HG03280 (cell line): ENCODE measurements at regions not wholly inside any gene's neighbourhood (a gene's known extent, or its start where the extent isn't known, plus 50 kb on each side); places are given as distances from the start of the nearest gene placed in this dataset.
"Not testable (repeated sequence)": the region's sequence is repeated elsewhere in the genome, so short reads cannot be mapped to it uniquely, and the experiment has no call there.

ENCODE experiments used
- ATAC-seq: cut with Tn5 transposase; IDR thresholded peaks from one replicate; pipeline ENCODE4 v1.9.1; 2021; ENCODE audit warnings: mild to moderate bottlenecking, moderate library complexity; ENCODE audit not compliant: unreplicated experiment

- no peak for ATAC-seq
Observed at GRCh38 chr11:37500425-37500824, 902.4 kb upstream of the RAG2 start.

GRCh38 chr11:37497326-37497725, 899.3 kb upstream of the RAG2 start:
- ATAC-seq, result no peak

- ATAC-seq, result no peak
Observed at GRCh38 chr11:37496201-37496600, 898.2 kb upstream of the RAG2 start.

- no peak for ATAC-seq
Observed at GRCh38 chr11:37484298-37484697, 886.3 kb upstream of the RAG2 start.

- no peak for ATAC-seq
Observed at GRCh38 chr11:37483761-37484160, 885.7 kb upstream of the RAG2 start.

- ATAC-seq, result no peak
Observed at GRCh38 chr11:37474889-37475288, 876.9 kb upstream of the RAG2 start.

- ATAC-seq, result no peak
Observed at GRCh38 chr11:37468344-37468743, 870.3 kb upstream of the RAG2 start.

GRCh38 chr11:37465221-37465620, 867.2 kb upstream of the RAG2 start:
- no peak for ATAC-seq

GRCh38 chr11:37459456-37459855, 861.4 kb upstream of the RAG2 start:
- ATAC-seq, result no peak

GRCh38 chr11:37456746-37457145, 858.7 kb upstream of the RAG2 start:
- ATAC-seq, result no peak

- no peak for ATAC-seq
Observed at GRCh38 chr11:37451903-37452302, 853.9 kb upstream of the RAG2 start.

GRCh38 chr11:37450613-37451012, 852.6 kb upstream of the RAG2 start:
- no peak for ATAC-seq

- no peak for ATAC-seq
Observed at GRCh38 chr11:37449146-37449545, 851.1 kb upstream of the RAG2 start.

GRCh38 chr11:37442576-37442975, 844.5 kb upstream of the RAG2 start:
- ATAC-seq, result no peak

- ATAC-seq, result not testable (repeated sequence)
Observed at GRCh38 chr11:37431633-37432230, 833.7 kb upstream of the RAG2 start.

GRCh38 chr11:37430966-37431632, 833.1 kb upstream of the RAG2 start:
- ATAC-seq, result not testable (repeated sequence)

GRCh38 chr11:37422511-37422910, 824.5 kb upstream of the RAG2 start:
- ATAC-seq, result no peak

- no peak for ATAC-seq
Observed at GRCh38 chr11:37411289-37411688, 813.3 kb upstream of the RAG2 start.

- ATAC-seq, result no peak
Observed at GRCh38 chr11:37409124-37409523, 811.1 kb upstream of the RAG2 start.

- no peak for ATAC-seq
Observed at GRCh38 chr11:37407461-37407860, 809.4 kb upstream of the RAG2 start.

GRCh38 chr11:37406651-37407050, 808.6 kb upstream of the RAG2 start:
- no peak for ATAC-seq

GRCh38 chr11:37404231-37404630, 806.2 kb upstream of the RAG2 start:
- ATAC-seq, result no peak

GRCh38 chr11:37402663-37403062, 804.6 kb upstream of the RAG2 start:
- no peak for ATAC-seq
